MV-4-11 (cell line): ENCODE measurements at regions not wholly inside any gene's neighbourhood (a gene's known extent, or its start where the extent isn't known, plus 50 kb on each side); places are given as distances from the start of the nearest gene placed in this dataset.
A peak's percentile ranks its signal among the peaks of the same experiment; 100 is the strongest.

Source experiments
- DNase-seq: peaks from one replicate; lab custom pipeline; 2025; lab: John Stamatoyannopoulos, UW

GRCh38 chr17:13740686-13741085 lies 139.0 kb upstream of the HS3ST3A1 start:
- peak; percentile 12 for DNase-seq

- DNase-seq, result no peak
These were observed 140.0 kb upstream of the HS3ST3A1 start for GRCh38 chr17:13741744-13742143.

- no peak for DNase-seq
These were observed 142.2 kb upstream of the HS3ST3A1 start for GRCh38 chr17:13743906-13744305.

GRCh38 chr17:13746404-13746803 lies 144.7 kb upstream of the HS3ST3A1 start:
- DNase-seq, result no peak

- DNase-seq, result no peak
These were observed 147.6 kb upstream of the HS3ST3A1 start for GRCh38 chr17:13749166-13749890.

- no peak for DNase-seq
These were observed 148.1 kb upstream of the HS3ST3A1 start for GRCh38 chr17:13749891-13750235.

GRCh38 chr17:13750816-13751793 lies 149.4 kb upstream of the HS3ST3A1 start:
- no peak for DNase-seq

- DNase-seq, result no peak
These were observed 151.4 kb upstream of the HS3ST3A1 start for GRCh38 chr17:13753154-13753553.

- no peak for DNase-seq
These were observed 152.0 kb upstream of the HS3ST3A1 start for GRCh38 chr17:13753771-13754170.

GRCh38 chr17:13755851-13756250 lies 154.1 kb upstream of the HS3ST3A1 start:
- DNase-seq, result no peak

GRCh38 chr17:13756763-13757162 lies 155.0 kb upstream of the HS3ST3A1 start:
- DNase-seq, result no peak

GRCh38 chr17:13757871-13758270 lies 156.1 kb upstream of the HS3ST3A1 start:
- DNase-seq, result no peak

- no peak for DNase-seq
These were observed 158.0 kb upstream of the HS3ST3A1 start for GRCh38 chr17:13759518-13760335.

GRCh38 chr17:13761038-13761603 lies 159.4 kb upstream of the HS3ST3A1 start:
- peak; percentile 28 for DNase-seq

- no peak for DNase-seq
These were observed 164.0 kb upstream of the HS3ST3A1 start for GRCh38 chr17:13765701-13766100.

- no peak for DNase-seq
These were observed 169.0 kb upstream of the HS3ST3A1 start for GRCh38 chr17:13770702-13771101.

GRCh38 chr17:13775450-13775849 lies 173.7 kb upstream of the HS3ST3A1 start:
- no peak for DNase-seq

GRCh38 chr17:13776027-13776551 lies 174.4 kb upstream of the HS3ST3A1 start:
- no peak for DNase-seq

- DNase-seq, result no peak
These were observed 175.3 kb upstream of the HS3ST3A1 start for GRCh38 chr17:13777003-13777402.

- no peak for DNase-seq
These were observed 182.8 kb upstream of the HS3ST3A1 start for GRCh38 chr17:13784434-13785095.

- DNase-seq, result no peak
These were observed 184.4 kb upstream of the HS3ST3A1 start for GRCh38 chr17:13785981-13786598.
